Kidney (tissue), 13 donors: ENCODE measurements at regions not wholly inside any gene's neighbourhood (a gene's known extent, or its start where the extent isn't known, plus 50 kb on each side); places are given as distances from the start of the nearest gene placed in this dataset.

Experiments
- DNase-seq, 5 donors: peaks; one replicate each; pipeline ENCODE4 v3.0.0-alpha.2; 2013 to 2020
- FAIRE-seq: peaks from 2 replicates; lab custom pipeline; 2012; peaks lifted over from hg19 to GRCh38; lab: Jason Lieb, UNC
- H3K27ac ChIP-seq, 2 donors: one replicate each; pipeline ENCODE4 v1.7.0; 2013; ENCODE audit warnings: low read depth in 2 of 2, low read length in 2 of 2, inconsistent platforms in 1 of 2
- H3K27me3 ChIP-seq: one replicate; pipeline ENCODE4 v1.7.1; 2013; ENCODE audit warnings: low read length, inconsistent platforms; ENCODE audit not compliant: control insufficient read depth, insufficient read depth
- H3K36me3 ChIP-seq, 3 donors: one replicate each; pipeline versions ENCODE4 v1.7.0 to v1.7.1; 2013; ENCODE audit warnings: low read length in 3 of 3, control low read depth in 1 of 3, inconsistent platforms in 1 of 3; ENCODE audit not compliant: insufficient read depth in 3 of 3, control insufficient read depth in 2 of 3
- H3K4me1 ChIP-seq, 3 donors: one replicate each; pipeline versions ENCODE4 v1.7.0 to v1.7.1; 2013; ENCODE audit warnings: low read length in 3 of 3, inconsistent platforms in 1 of 3, low read depth in 1 of 3; ENCODE audit not compliant: control insufficient read depth in 2 of 3, insufficient read depth in 2 of 3
- H3K4me3 ChIP-seq, 3 donors: one replicate each; pipeline versions ENCODE4 v1.7.0 to v1.8.1; 2013; ENCODE audit warnings: low read length in 3 of 3, control low read depth in 1 of 3, inconsistent platforms in 1 of 3
- H3K9ac ChIP-seq, 3 donors: one replicate each; pipeline versions ENCODE4 v1.7.0 to v1.7.1; 2013; ENCODE audit warnings: low read length in 3 of 3, control low read depth in 1 of 3, inconsistent platforms in 1 of 3
- H3K9me3 ChIP-seq, 3 donors: one replicate each; pipeline versions ENCODE4 v1.7.0 to v1.7.1; 2013; ENCODE audit warnings: low read length in 3 of 3, control low read depth in 1 of 3, inconsistent platforms in 1 of 3; ENCODE audit not compliant: control insufficient read depth in 2 of 3, insufficient read depth in 1 of 3
- CTCF ChIP-seq: IDR thresholded peaks from 3 replicates; pipeline ENCODE4 v1.5.1; 2012; ENCODE audit warnings: mild to moderate bottlenecking, moderate library complexity, borderline replicate concordance; ENCODE audit not compliant: insufficient read depth; ENCODE audit errors: extremely low read depth
- intact Hi-C: fragments of 100-400 bp; cut with DNase I; formaldehyde crosslinking; loops from one replicate; pipeline ENCODE4 v1.11.1; 2022
- donor health status: control.
- donor health status: control.
- donor health status: control.
- donor health status: control.
- donor health status: control.
- donor health status: DM: yes; HTN: yes; CAD: no.
- donor health status: Normal renal cell carcinoma (clear cell type).

- Histone ChIP-seq H3K4me1 (no peaks in the 10 kb centered on the region), H3K4me3 (no peak overlapping the region), H3K9ac (no peak overlapping the region), H3K27ac (no peak overlapping the region), H3K27me3 (no peaks in the 10 kb centered on the region), H3K9me3 (no peaks in the 10 kb centered on the region), H3K36me3 (no peaks in the 10 kb centered on the region)
- TF ChIP-seq CTCF = no peak
- intact Hi-C loops = no loop called here
- no peak for FAIRE-seq
- DNase-seq = no peak
Measured at GRCh38 chr9:91085517-91086291, 276.0 kb downstream of the AUH start.

- Histone ChIP-seq H3K9ac (no peak overlapping the region), H3K27me3 (no peaks in the 10 kb centered on the region), H3K4me3 (no peak overlapping the region), H3K36me3 (no peaks in the 10 kb centered on the region), H3K9me3 (no peaks in the 10 kb centered on the region), H3K4me1 (no peaks in the 10 kb centered on the region), H3K27ac (no peak overlapping the region)
- no peak for DNase-seq
- intact Hi-C loops = no loop called here
- no peak for FAIRE-seq
- TF ChIP-seq CTCF = no peak
Measured at GRCh38 chr9:91086657-91087461, 274.9 kb downstream of the AUH start.

- no peak overlapping the region for H3K27ac ChIP-seq
- H3K9me3 ChIP-seq = no peaks in the 10 kb centered on the region
- no peaks in the 10 kb centered on the region for H3K4me1 ChIP-seq
- no peak overlapping the region for H3K9ac ChIP-seq
- DNase-seq (no peak), FAIRE-seq (no peak)
- TF ChIP-seq CTCF = no peak
- no peaks in the 10 kb centered on the region for H3K27me3 ChIP-seq
- intact Hi-C loops = no loop called here
- H3K4me3 ChIP-seq = no peak overlapping the region
- H3K36me3 ChIP-seq = no peaks in the 10 kb centered on the region
Measured at GRCh38 chr9:91087462-91087759, 274.3 kb downstream of the AUH start.
